A549 (cell line): ENCODE measurements at regions not wholly inside any gene's neighbourhood (a gene's known extent, or its start where the extent isn't known, plus 50 kb on each side); places are given as distances from the start of the nearest gene placed in this dataset.

ENCODE experiments used
- ATAC-seq, 2 experiments: fragments of 200-7000 bp in 1 of 2; fragments of >200 bp in 1 of 2; cut with Nextera tagmentation in 1 of 2; cut with Tn5 transposase in 1 of 2; 3 replicates each; pipeline versions ENCODE4 v1.8.0 to v1.9.1; 2018 to 2020; ENCODE audit warnings: mild to moderate bottlenecking in 1 of 2, moderate library complexity in 1 of 2
- CTCF ChIA-PET: fragments of 300-600 bp; sonication (Branson Sonifier 250); formaldehyde crosslinking; extraction: SDS; loops from one replicate; lab custom pipeline; 2021; ENCODE audit warnings: antibody characterized with exemption, inconsistent platforms; lab: Yijun Ruan, JAX
- POLR2A ChIA-PET: fragments of 350-600 bp; formaldehyde crosslinking; extraction: SDS; loops from one replicate; lab custom pipeline; 2021; ENCODE audit warnings: antibody characterized with exemption, inconsistent platforms; lab: Yijun Ruan, JAX
- DNase-seq, 2 experiments: peaks; one replicate each; pipeline versions ENCODE4 v3.0.0 to v3.0.0-alpha.2; 2011 to 2016; ENCODE audit warnings: low read depth in 1 of 2, low spot score in 1 of 2
- FAIRE-seq: peaks from 2 replicates; lab custom pipeline; 2011; peaks lifted over from hg19 to GRCh38; lab: Jason Lieb, UNC
- H3K27ac ChIP-seq, 2 experiments: fragments of >200 bp; sonication (Bioruptor Twin); formaldehyde crosslinking; 3 replicates each; pipeline ENCODE4 v1.5.1; 2016 to 2017
- H3K4me1 ChIP-seq: fragments of >200 bp; sonication (Bioruptor Twin); formaldehyde crosslinking; 3 replicates; pipeline ENCODE4 v1.6.1; 2016
- H3K4me2 ChIP-seq: fragments of >200 bp; sonication (Bioruptor Twin); formaldehyde crosslinking; 3 replicates; pipeline ENCODE4 v1.6.1; 2016
- H3K4me3 ChIP-seq: fragments of >200 bp; sonication (Bioruptor Twin); formaldehyde crosslinking; 3 replicates; pipeline ENCODE4 v1.5.1; 2016
- H3K9me3 ChIP-seq: fragments of >200 bp; sonication (Bioruptor Twin); formaldehyde crosslinking; 3 replicates; pipeline ENCODE4 v1.6.1; 2016
- BHLHE40 ChIP-seq: IDR thresholded peaks from 2 replicates; pipeline ENCODE4 v1.6.1; 2012; ENCODE audit warnings: low read depth, low read length, inconsistent platforms
- CEBPB ChIP-seq, 2 experiments: fragments of >200 bp in 1 of 2; sonication (Bioruptor Twin) in 1 of 2; formaldehyde crosslinking in 1 of 2; IDR thresholded peaks; 2 replicates each; pipeline ENCODE4 v1.6.1; 2012 to 2016
- EP300 ChIP-seq, 2 experiments: fragments of >200 bp; sonication (Bioruptor Twin); formaldehyde crosslinking; IDR thresholded peaks; 2 replicates in 1 of 2; 3 replicates in 1 of 2; pipeline ENCODE4 v1.6.1; 2016 to 2017
- ESRRA ChIP-seq: fragments of 150-350 bp; IDR thresholded peaks from 2 replicates; pipeline ENCODE4 v1.6.1; 2014; ENCODE audit warnings: mild to moderate bottlenecking, low read length, borderline replicate concordance
- FOSB ChIP-seq: fragments of 250-450 bp; sonication (Bioruptor Pico); IDR thresholded peaks from 2 replicates; pipeline ENCODE4 v1.5.0; 2020; ENCODE audit warnings: mild to moderate bottlenecking, moderate library complexity
- FOXS1 ChIP-seq: fragments of 250-450 bp; sonication (Bioruptor Pico); IDR thresholded peaks from 2 replicates; pipeline ENCODE4 v1.5.0; 2020; ENCODE audit warnings: mild to moderate bottlenecking, moderate library complexity
- GATA3 ChIP-seq: IDR thresholded peaks from 2 replicates; pipeline ENCODE4 v1.6.1; 2012; ENCODE audit warnings: borderline replicate concordance
- HDAC2 ChIP-seq: fragments of 200-600 bp; sonication (generic); IDR thresholded peaks from 2 replicates; pipeline ENCODE4 v1.6.1; 2016
- HEYL ChIP-seq: fragments of 250-450 bp; sonication (Bioruptor Pico); IDR thresholded peaks from 2 replicates; pipeline ENCODE4 v1.8.0; 2021; ENCODE audit warnings: mild to moderate bottlenecking, moderate library complexity
- HOXA7 ChIP-seq: fragments of 250-450 bp; sonication (Bioruptor Pico); IDR thresholded peaks from 2 replicates; pipeline ENCODE4 v1.5.0; 2020; ENCODE audit warnings: mild to moderate bottlenecking, moderate library complexity
- HOXB13 ChIP-seq: fragments of 250-450 bp; sonication (Bioruptor Pico); IDR thresholded peaks from 2 replicates; pipeline ENCODE4 v1.5.0; 2020; ENCODE audit warnings: low read depth, mild to moderate bottlenecking, moderate library complexity
- HOXB5 ChIP-seq: fragments of 250-450 bp; sonication (Bioruptor Pico); IDR thresholded peaks from 2 replicates; pipeline ENCODE4 v1.5.0; 2020; ENCODE audit warnings: mild to moderate bottlenecking, moderate library complexity
- JUNB ChIP-seq: fragments of >200 bp; sonication (Bioruptor Twin); formaldehyde crosslinking; IDR thresholded peaks from 2 replicates; pipeline ENCODE4 v1.6.1; 2016
- KDM1A ChIP-seq: fragments of 200-600 bp; sonication (generic); IDR thresholded peaks from 2 replicates; pipeline ENCODE4 v1.6.1; 2016; ENCODE audit warnings: low read depth, mild to moderate bottlenecking
- MAFK ChIP-seq: fragments of 450-650 bp; IDR thresholded peaks from 2 replicates; pipeline ENCODE4 v1.6.1; 2014; ENCODE audit not compliant: partially characterized antibody
- MAZ ChIP-seq: fragments of 150-350 bp; IDR thresholded peaks from 2 replicates; pipeline ENCODE4 v1.6.1; 2014; ENCODE audit warnings: antibody characterized with exemption, low read depth, low read length, borderline replicate concordance
- MYC ChIP-seq: IDR thresholded peaks from 2 replicates; pipeline ENCODE4 v1.6.1; 2012; ENCODE audit warnings: mild to moderate bottlenecking, inconsistent platforms, low read length, improper control_type of control experiment, borderline replicate concordance
- NFE2L2 ChIP-seq: fragments of 150-350 bp; conservative IDR thresholded peaks from 2 replicates; pipeline ENCODE4 v1.6.1; 2014; ENCODE audit warnings: low read length
- NPAS2 ChIP-seq: fragments of 250-450 bp; sonication (Bioruptor Pico); IDR thresholded peaks from 2 replicates; pipeline ENCODE4 v1.8.0; 2022; ENCODE audit warnings: mild to moderate bottlenecking, moderate library complexity, borderline replicate concordance
- POLR2A ChIP-seq: IDR thresholded peaks from 2 replicates; pipeline ENCODE4 v1.6.1; 2012; ENCODE audit warnings: mild to moderate bottlenecking, low read length
- POLR2AphosphoS2 ChIP-seq: conservative IDR thresholded peaks from 2 replicates; pipeline ENCODE4 v1.6.1; 2012; ENCODE audit warnings: low read length, improper control_type of control experiment, inconsistent platforms
- RAD21 ChIP-seq, 2 experiments: fragments of >200 bp in 1 of 2; sonication (Bioruptor Twin) in 1 of 2; formaldehyde crosslinking in 1 of 2; IDR thresholded peaks in 1 of 2; conservative IDR thresholded peaks in 1 of 2; 2 replicates in 1 of 2; 3 replicates in 1 of 2; pipeline ENCODE4 v1.6.1; 2012 to 2018; ENCODE audit warnings: inconsistent platforms in 1 of 2
- RFX5 ChIP-seq: fragments of 450-650 bp; IDR thresholded peaks from 2 replicates; pipeline ENCODE4 v1.7.1; 2014; ENCODE audit warnings: antibody characterized with exemption, mild to moderate bottlenecking, moderate library complexity
- RNF2 ChIP-seq: fragments of 200-600 bp; sonication (generic); IDR thresholded peaks from 2 replicates; pipeline ENCODE4 v1.6.1; 2016; ENCODE audit warnings: low read depth, mild to moderate bottlenecking, antibody characterized with exemption, moderate library complexity, borderline replicate concordance
- TP53 ChIP-seq: fragments of 250-450 bp; sonication (Bioruptor Pico); IDR thresholded peaks from 2 replicates; pipeline ENCODE4 v1.5.0; 2021; ENCODE audit warnings: mild to moderate bottlenecking, moderate library complexity
- ZFP36 ChIP-seq: fragments of 450-650 bp; IDR thresholded peaks from 2 replicates; pipeline ENCODE4 v1.6.1; 2014; ENCODE audit warnings: borderline replicate concordance; ENCODE audit not compliant: partially characterized antibody
- ZNF302 ChIP-seq: fragments of 250-450 bp; sonication (Bioruptor Pico); IDR thresholded peaks from 2 replicates; pipeline ENCODE4 v1.9.0; 2021; ENCODE audit warnings: inconsistent platforms, mild to moderate bottlenecking, moderate library complexity
- ZSCAN20 ChIP-seq: fragments of 250-450 bp; sonication (Bioruptor Pico); IDR thresholded peaks from 2 replicates; pipeline ENCODE4 v1.8.0; 2022; ENCODE audit warnings: mild to moderate bottlenecking, moderate library complexity
- WGBS: methylation state at CpG from one replicate; pipeline ENCODE4 v1.1.6; 2017; ENCODE audit errors: missing lambda C conversion rate; 5-methylcytosine and 5-hydroxymethylcytosine counted together
- TF ChIP-seq, protein P1 (sequence below): fragments of 150-350 bp; IDR thresholded peaks from 2 replicates; pipeline ENCODE4 v1.6.1; 2014; ENCODE audit warnings: low read depth, mild to moderate bottlenecking, low read length
- TF ChIP-seq, protein P2 (sequence below): fragments of >200 bp; sonication (Bioruptor Twin); formaldehyde crosslinking; IDR thresholded peaks from 3 replicates; pipeline ENCODE4 v1.6.1; 2016
- TF ChIP-seq, protein P3 (sequence below): IDR thresholded peaks from 2 replicates; pipeline ENCODE4 v1.6.1; 2012; ENCODE audit warnings: low read depth, borderline replicate concordance

DNA sequence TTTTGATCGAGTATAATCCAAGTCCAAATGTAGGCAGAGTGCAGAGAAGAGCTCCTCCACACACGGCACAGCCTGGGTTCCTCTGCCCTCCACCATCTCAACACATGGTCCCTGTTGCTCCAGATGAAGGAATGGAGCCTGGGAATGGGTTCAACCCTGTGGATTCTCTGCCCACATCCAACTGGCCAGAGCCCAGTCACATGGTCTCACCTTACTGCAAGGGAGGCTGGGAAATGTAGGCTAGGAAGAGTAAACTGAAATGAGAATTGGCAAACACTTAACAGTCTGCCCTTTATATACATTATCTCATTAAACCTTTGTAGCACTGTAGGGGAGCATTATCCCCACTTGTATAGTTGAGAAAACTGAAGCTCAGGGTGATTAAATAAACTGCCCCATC, 60.1 kb upstream of the RAB4A start:
- H3K4me3 ChIP-seq = no peak overlapping the region
- TF ChIP-seq CEBPB (IDR thresholded peaks at IDR 0.05) = no peak
- no peak for TF ChIP-seq TP53 (CRISPR knock-in tag)
- TF ChIP-seq JUNB = no peak
- TF ChIP-seq ESRRA = no peak
- no peak for TF ChIP-seq POLR2AphosphoS2
- TF ChIP-seq NPAS2 = no peak
- TF ChIP-seq EP300 (IDR thresholded peaks at IDR 0.05) = no peak
- TF ChIP-seq HEYL = no peak
- no peak for TF ChIP-seq HOXB5 (CRISPR knock-in tag)
- TF ChIP-seq MYC = no peak
- TF ChIP-seq, protein P1, sequence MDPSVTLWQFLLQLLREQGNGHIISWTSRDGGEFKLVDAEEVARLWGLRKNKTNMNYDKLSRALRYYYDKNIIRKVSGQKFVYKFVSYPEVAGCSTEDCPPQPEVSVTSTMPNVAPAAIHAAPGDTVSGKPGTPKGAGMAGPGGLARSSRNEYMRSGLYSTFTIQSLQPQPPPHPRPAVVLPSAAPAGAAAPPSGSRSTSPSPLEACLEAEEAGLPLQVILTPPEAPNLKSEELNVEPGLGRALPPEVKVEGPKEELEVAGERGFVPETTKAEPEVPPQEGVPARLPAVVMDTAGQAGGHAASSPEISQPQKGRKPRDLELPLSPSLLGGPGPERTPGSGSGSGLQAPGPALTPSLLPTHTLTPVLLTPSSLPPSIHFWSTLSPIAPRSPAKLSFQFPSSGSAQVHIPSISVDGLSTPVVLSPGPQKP = no peak
- no peak for TF ChIP-seq HOXB13 (CRISPR knock-in tag)
- no peak for TF ChIP-seq ZFP36
- TF ChIP-seq FOXS1 (CRISPR knock-in tag) = no peak
- TF ChIP-seq FOSB (CRISPR knock-in tag) = no peak
- TF ChIP-seq HDAC2 = no peak
- TF ChIP-seq, protein P2, sequence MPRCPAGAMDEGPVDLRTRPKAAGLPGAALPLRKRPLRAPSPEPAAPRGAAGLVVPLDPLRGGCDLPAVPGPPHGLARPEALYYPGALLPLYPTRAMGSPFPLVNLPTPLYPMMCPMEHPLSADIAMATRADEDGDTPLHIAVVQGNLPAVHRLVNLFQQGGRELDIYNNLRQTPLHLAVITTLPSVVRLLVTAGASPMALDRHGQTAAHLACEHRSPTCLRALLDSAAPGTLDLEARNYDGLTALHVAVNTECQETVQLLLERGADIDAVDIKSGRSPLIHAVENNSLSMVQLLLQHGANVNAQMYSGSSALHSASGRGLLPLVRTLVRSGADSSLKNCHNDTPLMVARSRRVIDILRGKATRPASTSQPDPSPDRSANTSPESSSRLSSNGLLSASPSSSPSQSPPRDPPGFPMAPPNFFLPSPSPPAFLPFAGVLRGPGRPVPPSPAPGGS = no peak
- CTCF ChIA-PET = no interaction called here
- WGBS = 89% methylated on average over 2 of the region's 2 CpGs
- POLR2A ChIA-PET = no interaction called here
- FAIRE-seq (no peak), ATAC-seq (no peak), DNase-seq (no peak)
- peaks cover 13% of the 10 kb centered on the region for H3K4me1 ChIP-seq
- no peak overlapping the region for H3K4me2 ChIP-seq
- no peaks in the 10 kb centered on the region for H3K9me3 ChIP-seq
- H3K27ac ChIP-seq = no peak overlapping the region

DNA sequence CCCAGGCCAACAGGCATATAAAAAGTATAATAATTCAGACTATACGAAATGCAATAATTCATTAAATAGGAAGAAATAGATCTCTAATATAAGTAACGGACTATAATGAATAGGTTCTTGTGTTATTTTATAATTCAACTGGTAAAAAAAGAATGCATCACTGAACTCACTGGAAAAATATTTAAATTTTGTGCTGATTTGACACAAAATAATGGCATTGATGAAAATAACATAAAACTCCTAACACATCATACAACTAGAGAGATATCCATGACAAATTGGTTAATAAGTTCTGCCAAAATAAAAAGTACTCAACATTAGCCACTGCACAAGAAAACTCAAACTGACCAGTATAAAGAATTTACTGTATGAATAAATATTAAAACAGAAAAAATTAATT, 57.1 kb upstream of the RAB4A start:
- ATAC-seq (no peak), DNase-seq (no peak), FAIRE-seq (no peak)
- ChIA-PET CTCF (interaction anchor here (1.9 kb wide), 1 partner anchor 14 kb away, joined by 9 read pairs; no protein-coding TSS in a partner anchor), POLR2A (no interaction called here)
- Histone ChIP-seq H3K27ac (no peak overlapping the region), H3K4me2 (no peak overlapping the region), H3K9me3 (no peaks in the 10 kb centered on the region), H3K4me1 (peaks cover 16% of the 10 kb centered on the region), H3K4me3 (no peak overlapping the region)
- 83% methylated on average over 2 of the region's 2 CpGs for WGBS
- TF ChIP-seq MAFK (peak; percentile 90), HEYL (no peak)

DNA sequence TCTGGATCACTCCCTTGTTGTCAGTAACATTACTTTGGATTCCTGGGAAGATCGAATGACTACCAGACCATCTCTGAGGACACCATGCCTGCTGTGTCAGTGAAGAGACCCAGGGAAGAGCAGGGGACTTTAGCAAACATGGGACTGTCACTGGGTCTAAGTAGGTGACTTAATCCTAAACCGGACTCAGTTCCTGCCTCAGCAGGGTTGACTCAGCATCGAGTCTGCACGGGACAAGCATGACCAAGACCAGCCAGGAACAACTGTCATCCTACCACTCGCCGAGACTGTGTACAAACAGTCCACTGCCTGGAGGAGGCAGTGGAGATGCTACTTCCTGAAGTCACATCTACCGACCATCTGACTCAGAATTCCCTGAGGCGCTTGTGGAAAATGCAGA, 53.2 kb upstream of the RAB4A start:
- no peak overlapping the region for H3K4me3 ChIP-seq
- H3K9me3 ChIP-seq = 0 out of 3 replicates have a peak, but pooled peaks cover 4% of the 10 kb centered on the region
- peak overlapping the region; percentile 3 to 38; a peak in 3 of 6 replicates for H3K27ac ChIP-seq
- POLR2A ChIA-PET = no interaction called here
- H3K4me2 ChIP-seq = peak overlapping the region; percentile 4; the same call in 1 of the 3 replicates
- CTCF ChIA-PET = interaction anchor here (2.1 to 3.5 kb wide), 3 partner anchors 10 to 553 kb away, joined by 9 to 16 read pairs (median 14); no protein-coding TSS in a partner anchor
- H3K4me1 ChIP-seq = peaks cover 35% of the 10 kb centered on the region
- FAIRE-seq (no peak), DNase-seq (peak in 1 of 2 experiments; percentile 68), ATAC-seq (peak; percentile 43 to 66; a peak in 5 of 6 replicates)
- 29% methylated on average over 8 of the region's 8 CpGs for WGBS
- 0 out of 5 replicates have a peak, but pooled peaks of 1 of the 2 experiments have one; percentile 12 for TF ChIP-seq RAD21 (conservative IDR thresholded peaks at IDR 0.05 in 1 of 2, IDR thresholded peaks at IDR 0.05 in 1 of 2)
- no peak for TF ChIP-seq FOSB (CRISPR knock-in tag)
- no peak for TF ChIP-seq RNF2
- TF ChIP-seq NFE2L2 = no peak
- no peak for TF ChIP-seq HOXA7 (CRISPR knock-in tag)
- TF ChIP-seq EP300 (IDR thresholded peaks at IDR 0.05) = no peak
- peak; percentile 23; the same call in 1 of the 2 replicates for TF ChIP-seq BHLHE40
- TF ChIP-seq, protein P3, sequence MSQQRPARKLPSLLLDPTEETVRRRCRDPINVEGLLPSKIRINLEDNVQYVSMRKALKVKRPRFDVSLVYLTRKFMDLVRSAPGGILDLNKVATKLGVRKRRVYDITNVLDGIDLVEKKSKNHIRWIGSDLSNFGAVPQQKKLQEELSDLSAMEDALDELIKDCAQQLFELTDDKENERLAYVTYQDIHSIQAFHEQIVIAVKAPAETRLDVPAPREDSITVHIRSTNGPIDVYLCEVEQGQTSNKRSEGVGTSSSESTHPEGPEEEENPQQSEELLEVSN = no peak
- no peak for TF ChIP-seq GATA3
- no peak for TF ChIP-seq JUNB
- TF ChIP-seq ZNF302 (CRISPR knock-in tag) = no peak
- TF ChIP-seq MAFK = peak; percentile 20
- TF ChIP-seq NPAS2 = no peak
- no peak for TF ChIP-seq ZSCAN20
- TF ChIP-seq KDM1A = no peak
- no peak for TF ChIP-seq POLR2A
- TF ChIP-seq RFX5 = no peak
- TF ChIP-seq MAZ = no peak
- no peak for TF ChIP-seq ZFP36
